Panc1 (cell line): ENCODE measurements at regions not wholly inside any gene's neighbourhood (a gene's known extent, or its start where the extent isn't known, plus 50 kb on each side); places are given as distances from the start of the nearest gene placed in this dataset.

Experiments used
- ATAC-seq: fragments of 200-7000 bp; cut with Tn5 transposase; 2 replicates; pipeline ENCODE4 v1.9.1; 2020; ENCODE audit warnings: mild to moderate bottlenecking, moderate library complexity
- BruUV-seq: library from RNA; stranded (reverse); fragments of 400-500 nt; replicated peaks from 2 replicates; lab custom pipeline; 2021; lab: Mats Ljungman, UMichigan
- CTCF ChIA-PET: fragments of 300-600 bp; sonication (Branson Sonifier 250); formaldehyde crosslinking; loops from one replicate; lab custom pipeline; 2022; ENCODE audit warnings: antibody characterized with exemption; lab: Charles Lee
- POLR2A ChIA-PET: fragments of 300-600 bp; sonication (Branson Sonifier 250); formaldehyde crosslinking; loops from one replicate; lab custom pipeline; 2022; ENCODE audit warnings: antibody characterized with exemption; lab: Charles Lee
- DNase-seq: peaks from one replicate; pipeline ENCODE4 v3.0.0-alpha.2; 2010; ENCODE audit warnings: low read depth, low spot score
- H3K27ac ChIP-seq: 2 replicates; pipeline ENCODE4 v1.5.1; 2011; ENCODE audit warnings: mild to moderate bottlenecking, low read length, inconsistent platforms
- H3K27me3 ChIP-seq: fragments of 200-500 bp; sonication (Bioruptor generic); 2 replicates; pipeline ENCODE4 v1.6.0; 2014; ENCODE audit warnings: low read length, inconsistent platforms; ENCODE audit not compliant: control insufficient read depth, insufficient read depth
- H3K36me3 ChIP-seq: fragments of 200-500 bp; sonication (Bioruptor generic); 2 replicates; pipeline ENCODE4 v1.5.1; 2014; ENCODE audit warnings: inconsistent platforms, mild to moderate bottlenecking, low read length, moderate library complexity; ENCODE audit not compliant: control insufficient read depth, insufficient read depth
- H3K4me1 ChIP-seq: 2 replicates; pipeline ENCODE4 v1.5.1; 2011; ENCODE audit warnings: inconsistent platforms, mild to moderate bottlenecking, low read length, moderate library complexity; ENCODE audit not compliant: control insufficient read depth, insufficient read depth
- H3K4me3 ChIP-seq, 2 experiments: 2 replicates each; pipeline ENCODE4 v1.5.1; 2011 to 2012; ENCODE audit warnings: low read depth in 2 of 2, low read length in 2 of 2, mild to moderate bottlenecking in 2 of 2, inconsistent platforms in 1 of 2, moderate library complexity in 1 of 2
- H3K9me3 ChIP-seq: fragments of 200-500 bp; sonication (Bioruptor generic); 2 replicates; pipeline ENCODE4 v1.5.1; 2014; ENCODE audit warnings: low read depth, mild to moderate bottlenecking, inconsistent platforms, low read length, moderate library complexity; ENCODE audit not compliant: control insufficient read depth, insufficient read depth
- CTCF ChIP-seq: fragments of 450-650 bp; IDR thresholded peaks from 2 replicates; pipeline ENCODE4 v1.5.1; 2017; ENCODE audit warnings: mild to moderate bottlenecking
- POLR2AphosphoS5 ChIP-seq: IDR thresholded peaks from 2 replicates; pipeline ENCODE4 v1.6.1; 2012; ENCODE audit warnings: mild to moderate bottlenecking, low read depth, low read length, moderate library complexity
- REST ChIP-seq, 2 experiments: IDR thresholded peaks; 2 replicates each; pipeline ENCODE4 v1.6.1; 2011 to 2012; ENCODE audit warnings: low read depth in 2 of 2, control low read depth in 1 of 2, low read length in 1 of 2, mild to moderate bottlenecking in 1 of 2, moderate library complexity in 1 of 2; ENCODE audit not compliant: insufficient read depth in 1 of 2
- SIN3A ChIP-seq: IDR thresholded peaks from 2 replicates; pipeline ENCODE4 v1.6.1; 2012; ENCODE audit warnings: low read depth, mild to moderate bottlenecking, low read length, moderate library complexity, borderline replicate concordance; ENCODE audit not compliant: insufficient read depth
- TCF7L2 ChIP-seq: IDR thresholded peaks from 2 replicates; pipeline ENCODE4 v1.6.1; 2011; ENCODE audit warnings: mild to moderate bottlenecking, low read depth, low read length, inconsistent platforms
- in situ Hi-C: cut with HindIII; loops from 2 replicates; pipeline ENCODE4 v1.10.0; 2016; ENCODE audit warnings: low sequenced_read_pairs, low pct_unique_long_range_greater_than_20kb
- intact Hi-C: fragments of 100-400 bp; cut with micrococcal nuclease; formaldehyde crosslinking; loops from one replicate; pipeline ENCODE4 v1.10.0; 2022; ENCODE audit not compliant: unreplicated experiment

DNA sequence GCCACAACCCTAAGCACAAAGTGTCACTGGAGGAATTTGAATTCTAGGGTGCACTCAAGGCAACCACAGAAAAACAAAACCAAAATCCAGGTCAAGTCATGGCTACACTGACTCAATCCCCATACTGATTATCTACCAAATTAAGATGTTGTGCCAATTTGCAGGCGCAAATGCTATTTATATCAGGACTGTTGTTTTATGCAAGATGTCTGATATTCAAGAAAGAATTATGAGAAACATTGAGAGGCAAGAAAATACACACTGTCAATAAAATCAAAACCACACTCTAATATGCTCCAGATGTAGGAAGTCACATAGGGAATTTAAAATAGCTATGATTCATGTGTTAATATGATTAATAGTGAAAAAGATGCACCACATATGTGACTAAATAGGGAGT lies 141.3 kb upstream of the MINDY3 start:
- ChIA-PET CTCF (no interaction called here), POLR2A (no interaction called here)
- TF ChIP-seq TCF7L2 (no peak), REST (IDR thresholded peaks at IDR 0.05; ENCODE audit: insufficient read depth in 1 of 2, low read depth in 2 of 2, low read length in 1 of 2) (no peak), CTCF (no peak), SIN3A (no peak), POLR2AphosphoS5 (no peak)
- no peaks in the 10 kb centered on the region for H3K27me3 ChIP-seq
- H3K4me1 ChIP-seq, result no peaks in the 10 kb centered on the region
- DNase-seq, result no peak
- no peak for ATAC-seq
- H3K36me3 ChIP-seq, result no peaks in the 10 kb centered on the region
- H3K9me3 ChIP-seq, result 0 out of 2 replicates have a peak, but pooled peaks cover 5% of the 10 kb centered on the region
- H3K4me3 ChIP-seq, result no peak overlapping the region
- in situ Hi-C loops, result no loop called here
- no TSS peak for BruUV-seq
- no peak overlapping the region for H3K27ac ChIP-seq
- intact Hi-C loops, result no loop called here

GRCh38 chr10:16009785-16010184 lies 149.5 kb upstream of the MINDY3 start:
- Histone ChIP-seq H3K9me3 (no peaks in the 10 kb centered on the region), H3K4me1 (no peaks in the 10 kb centered on the region), H3K4me3 (no peak overlapping the region), H3K27me3 (no peaks in the 10 kb centered on the region), H3K36me3 (no peaks in the 10 kb centered on the region), H3K27ac (no peak overlapping the region)
- ChIA-PET POLR2A (no interaction called here), CTCF (no interaction called here)
- BruUV-seq, result no TSS peak
- DNase-seq, result no peak
- in situ Hi-C loops (no loop called here), intact Hi-C loops (no loop called here)
- no peak for ATAC-seq
- TF ChIP-seq REST (IDR thresholded peaks at IDR 0.05; ENCODE audit: insufficient read depth in 1 of 2, low read depth in 2 of 2, low read length in 1 of 2) (no peak), POLR2AphosphoS5 (no peak), CTCF (no peak), SIN3A (no peak), TCF7L2 (no peak)
